H1 (cell line): ENCODE measurements at regions not wholly inside any gene's neighbourhood (a gene's known extent, or its start where the extent isn't known, plus 50 kb on each side); places are given as distances from the start of the nearest gene placed in this dataset.

Experiments
- BACH1 ChIP-seq: IDR thresholded peaks from 2 replicates; pipeline ENCODE4 v1.6.1; 2012; ENCODE audit warnings: low read length, improper control_type of control experiment
- GTF2F1 ChIP-seq: IDR thresholded peaks from 2 replicates; pipeline ENCODE4 v1.6.1; 2012; ENCODE audit warnings: low read depth, low read length, improper control_type of control experiment, borderline replicate concordance
- JUND ChIP-seq: IDR thresholded peaks from 2 replicates; pipeline ENCODE4 v1.6.1; 2011; ENCODE audit warnings: mild to moderate bottlenecking, improper control_type of control experiment, low read length
- KDM4A ChIP-seq: IDR thresholded peaks from one replicate; pipeline ENCODE4 v1.7.1; 2012; ENCODE audit warnings: low read depth, mild to moderate bottlenecking, moderate library complexity, low read length, inconsistent platforms; ENCODE audit not compliant: severe bottlenecking
- POU5F1 ChIP-seq: IDR thresholded peaks from 2 replicates; pipeline ENCODE4 v1.6.1; 2011; ENCODE audit warnings: low read depth, mild to moderate bottlenecking, low read length, moderate library complexity
- SIRT6 ChIP-seq: IDR thresholded peaks from one replicate; pipeline ENCODE4 v1.7.1; 2012; ENCODE audit warnings: low read length, inconsistent platforms
- TAF7 ChIP-seq: optimal IDR thresholded peaks from 2 replicates; pipeline ENCODE3; 2011; ENCODE audit warnings: low read depth, mild to moderate bottlenecking, inconsistent platforms, low read length, moderate library complexity, borderline replicate concordance
- TEAD4 ChIP-seq: IDR thresholded peaks from 2 replicates; pipeline ENCODE4 v1.6.1; 2012; ENCODE audit warnings: low read depth, low read length, inconsistent platforms, mixed read lengths
- TF ChIP-seq, protein P1 (sequence below): fragments of 300-600 bp; sonication (generic); IDR thresholded peaks from 2 replicates; pipeline ENCODE4 v1.7.1; 2012; ENCODE audit warnings: low read length, moderate library complexity, mild to moderate bottlenecking, inconsistent platforms; ENCODE audit not compliant: insufficient replicate concordance
- TF ChIP-seq, protein P2 (sequence below): IDR thresholded peaks from 2 replicates; pipeline ENCODE4 v1.6.1; 2012; ENCODE audit warnings: low read length, inconsistent platforms

DNA sequence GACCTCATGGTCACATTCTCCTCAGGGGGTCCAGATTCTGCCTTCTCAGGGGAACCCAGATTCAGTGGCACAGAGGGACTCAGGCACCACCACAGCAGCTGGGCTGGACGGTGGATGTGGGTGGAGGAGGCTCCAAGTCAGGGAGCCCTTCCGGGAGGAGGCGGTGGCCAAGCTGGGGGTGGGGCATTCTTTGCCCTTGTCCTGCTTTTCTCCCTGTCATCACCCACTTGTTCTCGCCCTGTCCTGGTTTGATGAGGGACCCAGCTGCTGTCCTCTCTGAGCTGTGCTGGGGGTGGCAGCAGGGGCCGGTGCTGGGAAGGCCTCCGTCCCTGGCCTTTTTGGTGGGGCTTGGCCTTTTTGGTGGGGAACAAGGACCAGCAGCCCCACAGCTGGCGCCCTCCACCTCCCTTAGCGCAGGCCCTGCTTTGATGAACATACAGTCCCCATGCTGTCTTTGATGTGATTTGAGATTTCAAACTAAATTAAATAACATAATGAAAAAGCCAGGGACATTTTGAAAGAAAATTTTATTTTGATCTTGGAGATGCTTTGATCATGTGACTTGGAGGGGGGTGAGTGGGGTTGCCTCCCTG is 1168.2 kb downstream of the BRD1 start (continued):
- TF ChIP-seq, protein P1, sequence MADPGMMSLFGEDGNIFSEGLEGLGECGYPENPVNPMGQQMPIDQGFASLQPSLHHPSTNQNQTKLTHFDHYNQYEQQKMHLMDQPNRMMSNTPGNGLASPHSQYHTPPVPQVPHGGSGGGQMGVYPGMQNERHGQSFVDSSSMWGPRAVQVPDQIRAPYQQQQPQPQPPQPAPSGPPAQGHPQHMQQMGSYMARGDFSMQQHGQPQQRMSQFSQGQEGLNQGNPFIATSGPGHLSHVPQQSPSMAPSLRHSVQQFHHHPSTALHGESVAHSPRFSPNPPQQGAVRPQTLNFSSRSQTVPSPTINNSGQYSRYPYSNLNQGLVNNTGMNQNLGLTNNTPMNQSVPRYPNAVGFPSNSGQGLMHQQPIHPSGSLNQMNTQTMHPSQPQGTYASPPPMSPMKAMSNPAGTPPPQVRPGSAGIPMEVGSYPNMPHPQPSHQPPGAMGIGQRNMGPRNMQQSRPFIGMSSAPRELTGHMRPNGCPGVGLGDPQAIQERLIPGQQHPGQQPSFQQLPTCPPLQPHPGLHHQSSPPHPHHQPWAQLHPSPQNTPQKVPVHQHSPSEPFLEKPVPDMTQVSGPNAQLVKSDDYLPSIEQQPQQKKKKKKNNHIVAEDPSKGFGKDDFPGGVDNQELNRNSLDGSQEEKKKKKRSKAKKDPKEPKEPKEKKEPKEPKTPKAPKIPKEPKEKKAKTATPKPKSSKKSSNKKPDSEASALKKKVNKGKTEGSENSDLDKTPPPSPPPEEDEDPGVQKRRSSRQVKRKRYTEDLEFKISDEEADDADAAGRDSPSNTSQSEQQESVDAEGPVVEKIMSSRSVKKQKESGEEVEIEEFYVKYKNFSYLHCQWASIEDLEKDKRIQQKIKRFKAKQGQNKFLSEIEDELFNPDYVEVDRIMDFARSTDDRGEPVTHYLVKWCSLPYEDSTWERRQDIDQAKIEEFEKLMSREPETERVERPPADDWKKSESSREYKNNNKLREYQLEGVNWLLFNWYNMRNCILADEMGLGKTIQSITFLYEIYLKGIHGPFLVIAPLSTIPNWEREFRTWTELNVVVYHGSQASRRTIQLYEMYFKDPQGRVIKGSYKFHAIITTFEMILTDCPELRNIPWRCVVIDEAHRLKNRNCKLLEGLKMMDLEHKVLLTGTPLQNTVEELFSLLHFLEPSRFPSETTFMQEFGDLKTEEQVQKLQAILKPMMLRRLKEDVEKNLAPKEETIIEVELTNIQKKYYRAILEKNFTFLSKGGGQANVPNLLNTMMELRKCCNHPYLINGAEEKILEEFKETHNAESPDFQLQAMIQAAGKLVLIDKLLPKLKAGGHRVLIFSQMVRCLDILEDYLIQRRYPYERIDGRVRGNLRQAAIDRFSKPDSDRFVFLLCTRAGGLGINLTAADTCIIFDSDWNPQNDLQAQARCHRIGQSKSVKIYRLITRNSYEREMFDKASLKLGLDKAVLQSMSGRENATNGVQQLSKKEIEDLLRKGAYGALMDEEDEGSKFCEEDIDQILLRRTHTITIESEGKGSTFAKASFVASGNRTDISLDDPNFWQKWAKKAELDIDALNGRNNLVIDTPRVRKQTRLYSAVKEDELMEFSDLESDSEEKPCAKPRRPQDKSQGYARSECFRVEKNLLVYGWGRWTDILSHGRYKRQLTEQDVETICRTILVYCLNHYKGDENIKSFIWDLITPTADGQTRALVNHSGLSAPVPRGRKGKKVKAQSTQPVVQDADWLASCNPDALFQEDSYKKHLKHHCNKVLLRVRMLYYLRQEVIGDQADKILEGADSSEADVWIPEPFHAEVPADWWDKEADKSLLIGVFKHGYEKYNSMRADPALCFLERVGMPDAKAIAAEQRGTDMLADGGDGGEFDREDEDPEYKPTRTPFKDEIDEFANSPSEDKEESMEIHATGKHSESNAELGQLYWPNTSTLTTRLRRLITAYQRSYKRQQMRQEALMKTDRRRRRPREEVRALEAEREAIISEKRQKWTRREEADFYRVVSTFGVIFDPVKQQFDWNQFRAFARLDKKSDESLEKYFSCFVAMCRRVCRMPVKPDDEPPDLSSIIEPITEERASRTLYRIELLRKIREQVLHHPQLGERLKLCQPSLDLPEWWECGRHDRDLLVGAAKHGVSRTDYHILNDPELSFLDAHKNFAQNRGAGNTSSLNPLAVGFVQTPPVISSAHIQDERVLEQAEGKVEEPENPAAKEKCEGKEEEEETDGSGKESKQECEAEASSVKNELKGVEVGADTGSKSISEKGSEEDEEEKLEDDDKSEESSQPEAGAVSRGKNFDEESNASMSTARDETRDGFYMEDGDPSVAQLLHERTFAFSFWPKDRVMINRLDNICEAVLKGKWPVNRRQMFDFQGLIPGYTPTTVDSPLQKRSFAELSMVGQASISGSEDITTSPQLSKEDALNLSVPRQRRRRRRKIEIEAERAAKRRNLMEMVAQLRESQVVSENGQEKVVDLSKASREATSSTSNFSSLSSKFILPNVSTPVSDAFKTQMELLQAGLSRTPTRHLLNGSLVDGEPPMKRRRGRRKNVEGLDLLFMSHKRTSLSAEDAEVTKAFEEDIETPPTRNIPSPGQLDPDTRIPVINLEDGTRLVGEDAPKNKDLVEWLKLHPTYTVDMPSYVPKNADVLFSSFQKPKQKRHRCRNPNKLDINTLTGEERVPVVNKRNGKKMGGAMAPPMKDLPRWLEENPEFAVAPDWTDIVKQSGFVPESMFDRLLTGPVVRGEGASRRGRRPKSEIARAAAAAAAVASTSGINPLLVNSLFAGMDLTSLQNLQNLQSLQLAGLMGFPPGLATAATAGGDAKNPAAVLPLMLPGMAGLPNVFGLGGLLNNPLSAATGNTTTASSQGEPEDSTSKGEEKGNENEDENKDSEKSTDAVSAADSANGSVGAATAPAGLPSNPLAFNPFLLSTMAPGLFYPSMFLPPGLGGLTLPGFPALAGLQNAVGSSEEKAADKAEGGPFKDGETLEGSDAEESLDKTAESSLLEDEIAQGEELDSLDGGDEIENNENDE, result no peak
- TF ChIP-seq POU5F1 (no peak), GTF2F1 (no peak), KDM4A (no peak), JUND (no peak), BACH1 (no peak), TAF7 (no peak), SIRT6 (no peak), TEAD4 (no peak)
- TF ChIP-seq, protein P2, sequence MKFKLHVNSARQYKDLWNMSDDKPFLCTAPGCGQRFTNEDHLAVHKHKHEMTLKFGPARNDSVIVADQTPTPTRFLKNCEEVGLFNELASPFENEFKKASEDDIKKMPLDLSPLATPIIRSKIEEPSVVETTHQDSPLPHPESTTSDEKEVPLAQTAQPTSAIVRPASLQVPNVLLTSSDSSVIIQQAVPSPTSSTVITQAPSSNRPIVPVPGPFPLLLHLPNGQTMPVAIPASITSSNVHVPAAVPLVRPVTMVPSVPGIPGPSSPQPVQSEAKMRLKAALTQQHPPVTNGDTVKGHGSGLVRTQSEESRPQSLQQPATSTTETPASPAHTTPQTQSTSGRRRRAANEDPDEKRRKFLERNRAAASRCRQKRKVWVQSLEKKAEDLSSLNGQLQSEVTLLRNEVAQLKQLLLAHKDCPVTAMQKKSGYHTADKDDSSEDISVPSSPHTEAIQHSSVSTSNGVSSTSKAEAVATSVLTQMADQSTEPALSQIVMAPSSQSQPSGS, result no peak
